ENCODE measurements at regions not wholly inside any gene's neighbourhood (a gene's known extent, or its start where the extent isn't known, plus 50 kb on each side); places are given as distances from the start of the nearest gene placed in this dataset.

- TF ChIP-seq, protein P1, sequence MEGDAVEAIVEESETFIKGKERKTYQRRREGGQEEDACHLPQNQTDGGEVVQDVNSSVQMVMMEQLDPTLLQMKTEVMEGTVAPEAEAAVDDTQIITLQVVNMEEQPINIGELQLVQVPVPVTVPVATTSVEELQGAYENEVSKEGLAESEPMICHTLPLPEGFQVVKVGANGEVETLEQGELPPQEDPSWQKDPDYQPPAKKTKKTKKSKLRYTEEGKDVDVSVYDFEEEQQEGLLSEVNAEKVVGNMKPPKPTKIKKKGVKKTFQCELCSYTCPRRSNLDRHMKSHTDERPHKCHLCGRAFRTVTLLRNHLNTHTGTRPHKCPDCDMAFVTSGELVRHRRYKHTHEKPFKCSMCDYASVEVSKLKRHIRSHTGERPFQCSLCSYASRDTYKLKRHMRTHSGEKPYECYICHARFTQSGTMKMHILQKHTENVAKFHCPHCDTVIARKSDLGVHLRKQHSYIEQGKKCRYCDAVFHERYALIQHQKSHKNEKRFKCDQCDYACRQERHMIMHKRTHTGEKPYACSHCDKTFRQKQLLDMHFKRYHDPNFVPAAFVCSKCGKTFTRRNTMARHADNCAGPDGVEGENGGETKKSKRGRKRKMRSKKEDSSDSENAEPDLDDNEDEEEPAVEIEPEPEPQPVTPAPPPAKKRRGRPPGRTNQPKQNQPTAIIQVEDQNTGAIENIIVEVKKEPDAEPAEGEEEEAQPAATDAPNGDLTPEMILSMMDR (IDR thresholded peaks at IDR 0.05; ENCODE audit: poor library complexity), result no peak
- TF ChIP-seq EZH2 (IDR thresholded peaks at IDR 0.05; ENCODE audit: borderline replicate concordance), result no peak
Observed at GRCh38 chr6:76533661-76534060, 461.2 kb upstream of the IMPG1 start.

All from hepatocyte (in vitro differentiated cells).